Endothelial cell of umbilical vein (primary cell): ENCODE measurements at regions not wholly inside any gene's neighbourhood (a gene's known extent, or its start where the extent isn't known, plus 50 kb on each side); places are given as distances from the start of the nearest gene placed in this dataset.

Experiments used
- BruUV-seq: library from RNA; stranded (reverse); fragments of 400-500 nt; replicated peaks from 2 replicates; lab custom pipeline; 2021; lab: Mats Ljungman, UMichigan
- CTCF ChIA-PET: fragments of 300-600, 350-600 bp; sonication (Branson Sonifier 250); formaldehyde crosslinking; loops from one replicate; lab custom pipeline; 2021; ENCODE audit warnings: antibody characterized with exemption, inconsistent platforms; lab: Charles Lee
- POLR2A ChIA-PET: fragments of 300-600, 350-600 bp; sonication (Branson Sonifier 250); formaldehyde crosslinking; loops from one replicate; lab custom pipeline; 2021; ENCODE audit warnings: antibody characterized with exemption, inconsistent platforms; lab: Charles Lee
- DNase-seq: peaks from one replicate; pipeline ENCODE4 v3.0.0-alpha.2; 2011; ENCODE audit warnings: low read depth, low spot score
- FAIRE-seq: peaks from 2 replicates; lab custom pipeline; 2011; peaks lifted over from hg19 to GRCh38; lab: Jason Lieb, UNC
- H2AFZ ChIP-seq: 2 replicates; pipeline ENCODE4 v1.6.0; 2012; ENCODE audit warnings: low read depth, low read length, control low read depth, inconsistent platforms
- H3K27ac ChIP-seq: 2 replicates; pipeline ENCODE4 v1.5.1; 2011; ENCODE audit warnings: low read depth, mild to moderate bottlenecking, control low read depth, low read length, moderate library complexity; ENCODE audit not compliant: insufficient read depth
- H3K27me3 ChIP-seq, 2 experiments: 2 replicates each; pipeline versions ENCODE4 v1.6.0 to v1.6.1; 2011; ENCODE audit warnings: low read length in 2 of 2, mixed read lengths in 1 of 2; ENCODE audit not compliant: control insufficient read depth in 2 of 2, insufficient read depth in 2 of 2
- H3K36me3 ChIP-seq, 2 experiments: 2 replicates in 1 of 2; 3 replicates in 1 of 2; pipeline ENCODE4 v1.5.1; 2011; ENCODE audit warnings: low read length in 2 of 2, mild to moderate bottlenecking in 1 of 2, moderate library complexity in 1 of 2; ENCODE audit not compliant: control insufficient read depth in 2 of 2, insufficient read depth in 2 of 2; ENCODE audit errors: extremely low read depth in 1 of 2
- H3K4me1 ChIP-seq: 3 replicates; pipeline ENCODE4 v1.5.1; 2011; ENCODE audit warnings: mild to moderate bottlenecking, low read length; ENCODE audit not compliant: control insufficient read depth, insufficient read depth; ENCODE audit errors: extremely low read depth
- H3K4me2 ChIP-seq: 2 replicates; pipeline ENCODE4 v1.6.1; 2011; ENCODE audit warnings: low read length, control low read depth, mixed read lengths; ENCODE audit not compliant: insufficient read depth
- H3K4me3 ChIP-seq, 3 experiments: fragments of 200-600 bp in 1 of 3; sonication (generic), shearing (Covaris generic) in 1 of 3; replicated peaks in 1 of 3; 2 replicates each; pipeline ENCODE4 v1.5.1; 2011 to 2016; ENCODE audit warnings: control low read depth in 3 of 3, low read length in 3 of 3, mild to moderate bottlenecking in 2 of 3, inconsistent platforms in 1 of 3, low read depth in 1 of 3, moderate library complexity in 1 of 3; ENCODE audit not compliant: insufficient read depth in 1 of 3
- H3K79me2 ChIP-seq: 2 replicates; pipeline ENCODE4 v1.6.0; 2012; ENCODE audit warnings: low read length, inconsistent platforms; ENCODE audit not compliant: control insufficient read depth, insufficient read depth
- H3K9ac ChIP-seq: replicated peaks from 2 replicates; pipeline ENCODE3; 2011; ENCODE audit warnings: low read length, control low read depth; ENCODE audit not compliant: insufficient read depth; ENCODE audit errors: extremely low read depth
- H3K9me1 ChIP-seq: replicated peaks from 3 replicates; pipeline ENCODE4 v1.6.0; 2011; ENCODE audit warnings: mild to moderate bottlenecking, low read length; ENCODE audit not compliant: control insufficient read depth, insufficient read depth; ENCODE audit errors: extremely low read depth
- H3K9me3 ChIP-seq: replicated peaks from 2 replicates; pipeline ENCODE4 v1.5.1; 2012; ENCODE audit warnings: low read length, inconsistent platforms; ENCODE audit not compliant: control insufficient read depth, insufficient read depth
- H4K20me1 ChIP-seq: replicated peaks from 2 replicates; pipeline ENCODE3; 2011; ENCODE audit warnings: mild to moderate bottlenecking, low read length; ENCODE audit not compliant: control insufficient read depth, insufficient read depth; ENCODE audit errors: extremely low read depth
- EZH2 ChIP-seq: IDR thresholded peaks from 2 replicates; pipeline ENCODE4 v1.6.1; 2012; ENCODE audit warnings: borderline replicate concordance, low read depth, mild to moderate bottlenecking, moderate library complexity, low read length, inconsistent platforms; ENCODE audit not compliant: severe bottlenecking
- FOS ChIP-seq: IDR thresholded peaks from 2 replicates; pipeline ENCODE4 v1.6.1; 2011; ENCODE audit warnings: mild to moderate bottlenecking, low read length, moderate library complexity, borderline replicate concordance; ENCODE audit not compliant: insufficient read depth
- GATA2 ChIP-seq: IDR thresholded peaks from 2 replicates; pipeline ENCODE4 v1.7.0; 2011; ENCODE audit warnings: low read depth, mild to moderate bottlenecking, moderate library complexity, mixed read lengths, low read length; ENCODE audit not compliant: insufficient read length, insufficient read depth
- JUN ChIP-seq: IDR thresholded peaks from 2 replicates; pipeline ENCODE4 v1.6.1; 2011; ENCODE audit warnings: borderline replicate concordance, low read depth; ENCODE audit not compliant: insufficient read length, insufficient read depth
- MYC ChIP-seq: IDR thresholded peaks from one replicate; pipeline ENCODE4 v1.6.1; 2011; ENCODE audit warnings: mild to moderate bottlenecking, low read depth, low read length
- POLR2A ChIP-seq: IDR thresholded peaks from 2 replicates; pipeline ENCODE4 v1.6.1; 2012; ENCODE audit warnings: low read depth, mild to moderate bottlenecking, control low read depth, low read length
- POLR2AphosphoS5 ChIP-seq: IDR thresholded peaks from 2 replicates; pipeline ENCODE4 v1.6.1; 2012; ENCODE audit warnings: low read depth, mild to moderate bottlenecking, control low read depth, low read length, moderate library complexity; ENCODE audit not compliant: insufficient read depth
- dilution Hi-C: fragments of 300-500 bp; cut with MboI; formaldehyde crosslinking; loops from one replicate; pipeline ENCODE4 v1.15.0; 2019; ENCODE audit warnings: low sequenced_read_pairs; ENCODE audit not compliant: extremely low pct_ligation_motif_present
- intact Hi-C: fragments of 100-400 bp; cut with micrococcal nuclease; formaldehyde crosslinking; loops from one replicate; pipeline ENCODE4 v1.10.0; 2022
- TF ChIP-seq, protein P1 (sequence below): IDR thresholded peaks from 2 replicates; pipeline ENCODE4 v1.6.1; 2011; ENCODE audit not compliant: insufficient read depth, insufficient read length
- TF ChIP-seq, protein P2 (sequence below), 2 donors: IDR thresholded peaks; 1 replicate in 1 of 2; 2 replicates in 1 of 2; pipeline ENCODE4 v1.5.1; 2011; ENCODE audit warnings: low read length in 2 of 2, mild to moderate bottlenecking in 2 of 2, moderate library complexity in 2 of 2, control low read depth in 1 of 2, inconsistent platforms in 1 of 2, low read depth in 1 of 2; ENCODE audit not compliant: insufficient read depth in 1 of 2; ENCODE audit errors: extremely low read depth in 1 of 2

DNA sequence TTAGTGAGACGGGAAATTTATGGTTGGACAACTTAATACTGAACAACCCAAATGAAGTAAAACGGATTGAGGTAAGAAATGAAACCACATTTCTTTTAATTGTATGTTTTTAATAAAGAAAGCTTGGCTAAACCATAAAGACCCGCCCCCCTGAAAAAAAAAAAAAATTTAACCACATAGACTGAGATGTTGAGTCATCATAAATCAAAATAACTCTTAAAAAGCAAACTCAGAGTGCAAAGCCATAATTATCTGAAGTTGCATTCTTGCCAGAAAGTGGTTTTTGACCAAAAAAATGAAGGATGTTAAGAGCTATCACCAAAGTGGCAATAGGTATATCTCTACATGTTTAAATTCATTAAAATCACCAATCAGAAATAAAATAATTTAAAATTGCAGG lies 101.8 kb upstream of the COL21A1 start:
- no TSS peak for BruUV-seq
- TF ChIP-seq POLR2A (no peak), FOS (peak; percentile 31), GATA2 (no peak), POLR2AphosphoS5 (no peak)
- TF ChIP-seq, protein P1, sequence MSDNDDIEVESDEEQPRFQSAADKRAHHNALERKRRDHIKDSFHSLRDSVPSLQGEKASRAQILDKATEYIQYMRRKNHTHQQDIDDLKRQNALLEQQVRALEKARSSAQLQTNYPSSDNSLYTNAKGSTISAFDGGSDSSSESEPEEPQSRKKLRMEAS, result no peak
- H3K4me1 ChIP-seq, result no peaks in the 10 kb centered on the region
- H3K9me3 ChIP-seq, result no peaks in the 10 kb centered on the region
- no peak overlapping the region for H3K4me2 ChIP-seq
- H3K4me3 ChIP-seq, result no peak overlapping the region
- no peaks in the 10 kb centered on the region for H3K27me3 ChIP-seq
- dilution Hi-C loops, result no loop called here
- no peaks in the 10 kb centered on the region for H3K79me2 ChIP-seq
- H4K20me1 ChIP-seq, result no peaks in the 10 kb centered on the region
- POLR2A ChIA-PET, result no interaction called here
- CTCF ChIA-PET, result interaction anchor here (1.4 to 1.6 kb wide), 2 partner anchors 200 to 244 kb away, joined by 3 read pairs; no protein-coding TSS in a partner anchor
- no peaks in the 10 kb centered on the region for H3K9me1 ChIP-seq
- FAIRE-seq, result no peak
- no peak overlapping the region for H3K9ac ChIP-seq
- intact Hi-C loops, result no loop called here
- no peak overlapping the region for H2AFZ ChIP-seq
- DNase-seq, result no peak
- H3K27ac ChIP-seq, result no peak overlapping the region
- no peaks in the 10 kb centered on the region for H3K36me3 ChIP-seq

DNA sequence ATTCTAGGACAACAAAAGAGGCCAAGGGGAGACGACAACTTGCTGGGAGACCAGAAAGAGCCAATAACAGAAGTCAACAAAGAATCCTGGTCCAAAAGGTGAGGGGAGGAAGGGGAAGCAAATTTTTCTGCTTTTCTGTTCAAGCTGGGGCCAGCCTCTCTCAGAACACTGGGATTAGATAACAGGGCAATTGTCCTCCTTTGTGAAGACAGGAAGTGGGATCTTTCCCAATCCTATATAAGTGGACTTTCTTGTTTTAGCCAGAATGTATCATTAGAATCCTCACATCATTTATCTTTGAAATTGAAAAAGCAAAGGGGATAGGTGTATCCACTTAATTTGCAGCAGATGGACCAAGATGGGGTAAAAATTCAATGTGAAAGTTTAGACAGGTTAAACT lies 101.2 kb upstream of the COL21A1 start:
- dilution Hi-C loops, result no loop called here
- CTCF ChIA-PET, result interaction anchor here (0.9 to 1.4 kb wide), 3 partner anchors 22 to 200 kb away, joined by 3 read pairs; no protein-coding TSS in a partner anchor
- Histone ChIP-seq H3K9ac (no peak overlapping the region), H3K9me1 (no peaks in the 10 kb centered on the region), H3K4me1 (no peaks in the 10 kb centered on the region), H3K27ac (no peak overlapping the region), H3K79me2 (no peaks in the 10 kb centered on the region), H2AFZ (no peak overlapping the region), H3K36me3 (no peaks in the 10 kb centered on the region), H3K9me3 (no peaks in the 10 kb centered on the region), H3K27me3 (no peaks in the 10 kb centered on the region), H4K20me1 (no peaks in the 10 kb centered on the region), H3K4me3 (no peak overlapping the region), H3K4me2 (no peak overlapping the region)
- POLR2A ChIA-PET, result no interaction called here
- TF ChIP-seq, protein P1, result no peak
- TF ChIP-seq MYC (no peak), FOS (no peak), JUN (no peak), EZH2 (no peak), GATA2 (no peak), POLR2A (no peak), POLR2AphosphoS5 (no peak)
- TF ChIP-seq, protein P2, sequence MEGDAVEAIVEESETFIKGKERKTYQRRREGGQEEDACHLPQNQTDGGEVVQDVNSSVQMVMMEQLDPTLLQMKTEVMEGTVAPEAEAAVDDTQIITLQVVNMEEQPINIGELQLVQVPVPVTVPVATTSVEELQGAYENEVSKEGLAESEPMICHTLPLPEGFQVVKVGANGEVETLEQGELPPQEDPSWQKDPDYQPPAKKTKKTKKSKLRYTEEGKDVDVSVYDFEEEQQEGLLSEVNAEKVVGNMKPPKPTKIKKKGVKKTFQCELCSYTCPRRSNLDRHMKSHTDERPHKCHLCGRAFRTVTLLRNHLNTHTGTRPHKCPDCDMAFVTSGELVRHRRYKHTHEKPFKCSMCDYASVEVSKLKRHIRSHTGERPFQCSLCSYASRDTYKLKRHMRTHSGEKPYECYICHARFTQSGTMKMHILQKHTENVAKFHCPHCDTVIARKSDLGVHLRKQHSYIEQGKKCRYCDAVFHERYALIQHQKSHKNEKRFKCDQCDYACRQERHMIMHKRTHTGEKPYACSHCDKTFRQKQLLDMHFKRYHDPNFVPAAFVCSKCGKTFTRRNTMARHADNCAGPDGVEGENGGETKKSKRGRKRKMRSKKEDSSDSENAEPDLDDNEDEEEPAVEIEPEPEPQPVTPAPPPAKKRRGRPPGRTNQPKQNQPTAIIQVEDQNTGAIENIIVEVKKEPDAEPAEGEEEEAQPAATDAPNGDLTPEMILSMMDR (IDR thresholded peaks at IDR 0.05; ENCODE audit: extremely low read depth in 1 of 2, insufficient read depth in 1 of 2, low read depth in 1 of 2, low read length in 2 of 2), result no peak
- DNase-seq (no peak), FAIRE-seq (no peak)
- BruUV-seq, result no TSS peak
- intact Hi-C loops, result no loop called here
